ENCODE measurements at regions not wholly inside any gene's neighbourhood (a gene's known extent, or its start where the extent isn't known, plus 50 kb on each side); places are given as distances from the start of the nearest gene placed in this dataset.

- Histone ChIP-seq H3K4me2 (ENCODE audit: control insufficient read depth, extremely low read depth, insufficient read depth, low read depth, low read length) (no peak overlapping the region), H3K9me1 (ENCODE audit: control insufficient read depth, extremely low read depth, insufficient read depth, low read length) (no peaks in the 10 kb centered on the region), H3K27ac (ENCODE audit: control insufficient read depth, insufficient read depth, low read length) (no peak overlapping the region), H3K4me1 (ENCODE audit: control insufficient read depth, extremely low read depth, insufficient read depth, low read length) (no peaks in the 10 kb centered on the region), H4K20me1 (ENCODE audit: control insufficient read depth, extremely low read depth, insufficient read depth, low read length) (no peaks in the 10 kb centered on the region), H2AFZ (ENCODE audit: control insufficient read depth, low read length) (no peak overlapping the region), H3K9ac (ENCODE audit: control insufficient read depth, extremely low read depth, insufficient read depth, low read length) (no peak overlapping the region), H3K79me2 (ENCODE audit: control insufficient read depth, insufficient read depth, low read length) (no peaks in the 10 kb centered on the region), H3K27me3 (ENCODE audit: control insufficient read depth, extremely low read depth, insufficient read depth, low read length) (peaks cover 5% of the 10 kb centered on the region), H3K36me3 (ENCODE audit: control insufficient read depth in 2 of 2, extremely low read depth in 1 of 2, insufficient read depth in 2 of 2, low read length in 2 of 2) (no peaks in the 10 kb centered on the region), H3K4me3 (ENCODE audit: control insufficient read depth in 2 of 3, extremely low read depth in 1 of 3, insufficient read depth in 2 of 3, low read depth in 1 of 3, low read length in 3 of 3) (no peak overlapping the region), H3K9me3 (ENCODE audit: control insufficient read depth, low read depth, low read length) (no peaks in the 10 kb centered on the region)
- peak; percentile 29 for FAIRE-seq
- no peak for TF ChIP-seq CTCF (optimal IDR thresholded peaks at IDR 0.05 in 1 of 3, IDR thresholded peaks at IDR 0.05 in 1 of 3, conservative IDR thresholded peaks at IDR 0.05 in 1 of 3; ENCODE audit: extremely low read depth in 1 of 3, insufficient read depth in 2 of 3, low read length in 3 of 3)
- no peak for TF ChIP-seq EZH2 (IDR thresholded peaks at IDR 0.05; ENCODE audit: low read length)
- dilution Hi-C loops (cut with MboI; ENCODE audit: extremely low pct_ligation_motif_present, low sequenced_read_pairs) = no loop called here
- no peak for DNase-seq (ENCODE audit: low read depth, low spot score)
These were observed 146.2 kb downstream of the AKAP11 start for GRCh38 chr13:42418184-42418583.

- dilution Hi-C loops (cut with MboI; ENCODE audit: extremely low pct_ligation_motif_present, low sequenced_read_pairs) = no loop called here
- FAIRE-seq = no peak
- Histone ChIP-seq H3K27me3 (ENCODE audit: control insufficient read depth, extremely low read depth, insufficient read depth, low read length) (peaks cover 5% of the 10 kb centered on the region), H3K4me2 (ENCODE audit: control insufficient read depth, extremely low read depth, insufficient read depth, low read depth, low read length) (no peak overlapping the region), H3K79me2 (ENCODE audit: control insufficient read depth, insufficient read depth, low read length) (no peaks in the 10 kb centered on the region), H3K9me1 (ENCODE audit: control insufficient read depth, extremely low read depth, insufficient read depth, low read length) (no peaks in the 10 kb centered on the region), H4K20me1 (ENCODE audit: control insufficient read depth, extremely low read depth, insufficient read depth, low read length) (no peaks in the 10 kb centered on the region), H2AFZ (ENCODE audit: control insufficient read depth, low read length) (no peak overlapping the region), H3K9ac (ENCODE audit: control insufficient read depth, extremely low read depth, insufficient read depth, low read length) (no peak overlapping the region), H3K9me3 (ENCODE audit: control insufficient read depth, low read depth, low read length) (no peaks in the 10 kb centered on the region), H3K27ac (ENCODE audit: control insufficient read depth, insufficient read depth, low read length) (no peak overlapping the region), H3K4me3 (ENCODE audit: control insufficient read depth in 2 of 3, extremely low read depth in 1 of 3, insufficient read depth in 2 of 3, low read depth in 1 of 3, low read length in 3 of 3) (no peak overlapping the region), H3K4me1 (ENCODE audit: control insufficient read depth, extremely low read depth, insufficient read depth, low read length) (no peaks in the 10 kb centered on the region), H3K36me3 (ENCODE audit: control insufficient read depth in 2 of 2, extremely low read depth in 1 of 2, insufficient read depth in 2 of 2, low read length in 2 of 2) (no peaks in the 10 kb centered on the region)
- DNase-seq (ENCODE audit: low read depth, low spot score) = no peak
- TF ChIP-seq EZH2 (IDR thresholded peaks at IDR 0.05; ENCODE audit: low read length) = no peak
- TF ChIP-seq CTCF (optimal IDR thresholded peaks at IDR 0.05 in 1 of 3, IDR thresholded peaks at IDR 0.05 in 1 of 3, conservative IDR thresholded peaks at IDR 0.05 in 1 of 3; ENCODE audit: extremely low read depth in 1 of 3, insufficient read depth in 2 of 3, low read length in 3 of 3) = no peak
These were observed 148.4 kb downstream of the AKAP11 start for GRCh38 chr13:42420304-42420703.

All from keratinocyte (primary cell).